ENCODE measurements at regions not wholly inside any gene's neighbourhood (a gene's known extent, or its start where the extent isn't known, plus 50 kb on each side); places are given as distances from the start of the nearest gene placed in this dataset.

DNA sequence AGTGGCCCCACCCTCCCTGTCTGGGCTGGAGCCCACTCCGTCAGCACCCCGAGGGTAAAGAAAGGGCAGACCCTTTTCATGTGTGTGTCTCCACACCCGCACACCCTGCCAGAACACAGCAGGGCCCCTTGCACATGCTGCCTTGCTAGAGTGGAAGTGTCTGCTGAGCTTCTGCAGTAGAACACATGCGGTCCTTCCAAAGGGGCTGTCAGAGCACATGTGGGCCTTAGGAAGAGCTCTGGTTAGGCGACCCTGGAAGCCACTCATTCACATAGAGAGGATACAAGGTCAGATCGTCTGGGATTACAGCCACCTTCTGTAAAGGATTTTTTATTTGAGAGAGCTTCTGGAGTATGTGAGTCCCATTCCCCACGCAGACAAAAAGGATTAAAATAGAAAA lies 613.2 kb upstream of the RAB6C start:
- H3K27ac ChIP-seq = no peak overlapping the region
- no peak overlapping the region for H3K4me3 ChIP-seq
- H3K36me3 ChIP-seq = no peaks in the 10 kb centered on the region
- 44 to 53% methylated on average over 7 of the region's 7 CpGs for WGBS, 2 donors
- H3K27me3 ChIP-seq = no peaks in the 10 kb centered on the region
- no peak for TF ChIP-seq POLR2A (IDR thresholded peaks at IDR 0.05)
- TF ChIP-seq EP300 (IDR thresholded peaks at IDR 0.05) = no peak
- TF ChIP-seq, protein P1, sequence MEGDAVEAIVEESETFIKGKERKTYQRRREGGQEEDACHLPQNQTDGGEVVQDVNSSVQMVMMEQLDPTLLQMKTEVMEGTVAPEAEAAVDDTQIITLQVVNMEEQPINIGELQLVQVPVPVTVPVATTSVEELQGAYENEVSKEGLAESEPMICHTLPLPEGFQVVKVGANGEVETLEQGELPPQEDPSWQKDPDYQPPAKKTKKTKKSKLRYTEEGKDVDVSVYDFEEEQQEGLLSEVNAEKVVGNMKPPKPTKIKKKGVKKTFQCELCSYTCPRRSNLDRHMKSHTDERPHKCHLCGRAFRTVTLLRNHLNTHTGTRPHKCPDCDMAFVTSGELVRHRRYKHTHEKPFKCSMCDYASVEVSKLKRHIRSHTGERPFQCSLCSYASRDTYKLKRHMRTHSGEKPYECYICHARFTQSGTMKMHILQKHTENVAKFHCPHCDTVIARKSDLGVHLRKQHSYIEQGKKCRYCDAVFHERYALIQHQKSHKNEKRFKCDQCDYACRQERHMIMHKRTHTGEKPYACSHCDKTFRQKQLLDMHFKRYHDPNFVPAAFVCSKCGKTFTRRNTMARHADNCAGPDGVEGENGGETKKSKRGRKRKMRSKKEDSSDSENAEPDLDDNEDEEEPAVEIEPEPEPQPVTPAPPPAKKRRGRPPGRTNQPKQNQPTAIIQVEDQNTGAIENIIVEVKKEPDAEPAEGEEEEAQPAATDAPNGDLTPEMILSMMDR (IDR thresholded peaks at IDR 0.05) = no peak
- no peaks in the 10 kb centered on the region for H3K4me1 ChIP-seq
- no peak for DNase-seq (ENCODE audit: low spot score in 2 of 2)
- no peaks in the 10 kb centered on the region for H3K9me3 ChIP-seq

DNA sequence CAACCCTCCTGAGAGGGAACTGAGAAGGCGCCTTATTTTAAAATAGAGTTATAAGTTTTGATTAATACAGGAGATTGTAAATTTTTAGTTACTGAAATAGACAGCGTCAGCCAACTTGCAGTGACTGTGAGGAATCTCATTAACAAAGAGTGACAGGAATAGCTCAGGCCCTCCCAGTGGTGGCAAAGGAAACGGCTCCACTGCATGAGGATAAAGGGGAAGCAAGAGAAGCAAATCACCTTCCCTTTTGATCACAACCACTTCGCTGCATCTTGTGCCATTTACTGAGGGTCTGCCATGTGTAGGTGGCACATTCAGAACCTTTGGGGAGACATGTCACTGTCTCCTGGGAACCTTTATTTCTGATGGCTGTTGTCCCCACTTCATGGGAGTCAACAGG lies 612.4 kb upstream of the RAB6C start:
- Histone ChIP-seq H3K9me3 (no peaks in the 10 kb centered on the region), H3K4me1 (no peaks in the 10 kb centered on the region), H3K27me3 (no peaks in the 10 kb centered on the region), H3K4me3 (no peak overlapping the region), H3K36me3 (no peaks in the 10 kb centered on the region), H3K27ac (no peak overlapping the region)
- no peak for TF ChIP-seq EP300 (IDR thresholded peaks at IDR 0.05)
- TF ChIP-seq, protein P1 (IDR thresholded peaks at IDR 0.05) = no peak
- TF ChIP-seq POLR2A (IDR thresholded peaks at IDR 0.05) = no peak
- no peak for DNase-seq (ENCODE audit: low spot score in 2 of 2)
- WGBS, 2 donors = 74 to 83% methylated on average over 4 of the region's 4 CpGs

DNA sequence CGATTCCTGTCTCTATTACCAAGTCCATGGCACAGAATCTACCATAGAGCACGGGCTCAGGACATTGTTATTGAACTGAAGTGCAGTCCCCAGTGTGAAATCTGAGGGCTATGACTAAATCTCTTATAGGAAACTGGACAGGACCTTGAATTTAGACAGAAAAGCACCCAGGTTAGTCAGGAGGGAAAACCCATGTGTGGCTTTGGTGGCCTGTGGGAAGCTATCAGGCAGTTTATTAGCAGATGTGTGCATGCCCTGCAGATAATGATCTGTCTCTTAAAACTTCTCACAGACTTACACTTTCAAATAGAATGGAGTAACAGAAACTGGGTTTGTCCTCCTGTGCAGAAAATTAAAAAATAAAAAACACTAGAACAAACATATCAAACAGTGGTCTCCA lies 610.0 kb upstream of the RAB6C start:
- Histone ChIP-seq H3K4me1 (no peaks in the 10 kb centered on the region), H3K27me3 (no peaks in the 10 kb centered on the region), H3K27ac (no peak overlapping the region), H3K9me3 (no peaks in the 10 kb centered on the region), H3K4me3 (no peak overlapping the region), H3K36me3 (no peaks in the 10 kb centered on the region)
- 95 to 100% methylated on average over 2 of the region's 2 CpGs for WGBS, 2 donors
- no peak for DNase-seq (ENCODE audit: low spot score in 2 of 2)
- TF ChIP-seq, protein P1 (IDR thresholded peaks at IDR 0.05) = no peak
- TF ChIP-seq EP300 (IDR thresholded peaks at IDR 0.05) (no peak), POLR2A (IDR thresholded peaks at IDR 0.05) (no peak)

DNA sequence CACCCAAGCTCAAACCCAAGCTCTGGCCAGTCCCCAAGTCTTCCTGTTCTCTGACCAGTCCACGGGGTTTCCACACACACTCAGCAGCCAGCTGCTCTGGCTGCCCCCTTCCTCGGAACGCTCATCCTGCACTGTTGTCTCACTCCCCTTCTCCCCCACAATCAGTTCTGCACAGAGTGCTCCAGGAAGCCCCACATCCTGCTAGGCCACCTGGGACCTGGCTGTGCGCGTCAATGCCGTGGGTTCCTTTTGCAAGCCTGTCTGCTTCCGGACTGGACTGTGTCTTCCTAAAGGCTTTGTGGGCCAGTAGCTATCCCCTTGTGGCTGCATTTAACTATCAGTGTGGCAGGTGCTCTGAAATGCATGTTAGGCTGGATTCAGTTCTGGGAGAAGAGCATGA lies 605.0 kb upstream of the RAB6C start:
- WGBS, 2 donors = 55 to 67% methylated on average over 7 of the region's 7 CpGs
- TF ChIP-seq POLR2A (IDR thresholded peaks at IDR 0.05) = no peak
- TF ChIP-seq, protein P1 (IDR thresholded peaks at IDR 0.05) = no peak
- TF ChIP-seq EP300 (IDR thresholded peaks at IDR 0.05) = no peak
- Histone ChIP-seq H3K36me3 (no peaks in the 10 kb centered on the region), H3K27me3 (no peaks in the 10 kb centered on the region), H3K4me1 (no peaks in the 10 kb centered on the region), H3K9me3 (no peaks in the 10 kb centered on the region), H3K4me3 (no peak overlapping the region), H3K27ac (no peak overlapping the region)
- DNase-seq (ENCODE audit: low spot score in 2 of 2) = no peak

DNA sequence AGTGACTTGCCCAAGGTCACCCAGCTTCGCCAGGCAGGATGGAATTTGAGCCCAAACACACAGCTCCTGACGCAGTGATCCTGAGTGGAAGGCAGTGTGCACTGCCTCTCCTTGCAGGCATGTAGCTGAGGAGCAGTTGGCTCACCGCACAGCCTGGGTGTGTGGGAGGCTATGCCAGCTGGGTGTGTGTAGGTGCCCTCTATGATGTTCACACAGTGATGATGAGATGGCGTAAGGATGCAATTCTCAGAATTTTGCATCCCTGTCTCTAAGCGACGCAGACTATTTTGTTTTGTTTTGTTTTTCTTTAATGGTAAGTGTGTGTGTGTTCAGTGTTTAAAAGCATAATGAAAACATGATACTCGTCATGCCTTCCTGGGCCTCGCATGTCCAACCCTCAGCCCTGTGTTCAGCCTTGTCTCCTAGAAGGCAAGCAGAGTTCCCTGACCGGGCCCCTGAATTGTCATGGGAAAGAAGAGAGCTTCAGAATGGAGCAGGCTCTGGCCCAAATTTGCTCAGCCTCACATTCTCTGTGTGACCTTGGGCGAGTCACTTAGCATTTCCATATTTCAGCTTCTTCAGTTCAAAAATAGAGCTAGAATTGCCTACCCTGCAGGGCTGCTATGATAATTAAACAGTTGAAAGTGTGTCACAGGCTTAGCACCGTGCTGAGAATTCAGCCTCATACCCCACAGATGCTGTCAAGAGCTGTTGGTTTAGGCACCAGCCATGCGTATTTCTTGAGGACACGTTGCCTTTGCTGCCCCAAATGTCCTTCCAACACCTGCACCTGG lies 603.6 kb upstream of the RAB6C start:
- TF ChIP-seq, protein P1 (IDR thresholded peaks at IDR 0.05) = no peak
- no peak for TF ChIP-seq POLR2A (IDR thresholded peaks at IDR 0.05)
- Histone ChIP-seq H3K27me3 (no peaks in the 10 kb centered on the region), H3K9me3 (no peaks in the 10 kb centered on the region), H3K4me1 (no peaks in the 10 kb centered on the region), H3K36me3 (no peaks in the 10 kb centered on the region), H3K4me3 (no peak overlapping the region), H3K27ac (no peak overlapping the region)
- no peak for DNase-seq (ENCODE audit: low spot score in 2 of 2)
- 73 to 76% methylated on average over 13 of the region's 13 CpGs for WGBS, 2 donors
